GM18519 (cell line): ENCODE measurements at regions not wholly inside any gene's neighbourhood (a gene's known extent, or its start where the extent isn't known, plus 50 kb on each side); places are given as distances from the start of the nearest gene placed in this dataset.
A peak's percentile ranks its signal among the peaks of the same experiment; 100 is the strongest.

Experiments
- ATAC-seq: cut with Tn5 transposase; IDR thresholded peaks from one replicate; pipeline ENCODE4 v1.9.1; 2021; ENCODE audit warnings: mild to moderate bottlenecking, moderate library complexity; ENCODE audit not compliant: unreplicated experiment, low FRiP score

DNA sequence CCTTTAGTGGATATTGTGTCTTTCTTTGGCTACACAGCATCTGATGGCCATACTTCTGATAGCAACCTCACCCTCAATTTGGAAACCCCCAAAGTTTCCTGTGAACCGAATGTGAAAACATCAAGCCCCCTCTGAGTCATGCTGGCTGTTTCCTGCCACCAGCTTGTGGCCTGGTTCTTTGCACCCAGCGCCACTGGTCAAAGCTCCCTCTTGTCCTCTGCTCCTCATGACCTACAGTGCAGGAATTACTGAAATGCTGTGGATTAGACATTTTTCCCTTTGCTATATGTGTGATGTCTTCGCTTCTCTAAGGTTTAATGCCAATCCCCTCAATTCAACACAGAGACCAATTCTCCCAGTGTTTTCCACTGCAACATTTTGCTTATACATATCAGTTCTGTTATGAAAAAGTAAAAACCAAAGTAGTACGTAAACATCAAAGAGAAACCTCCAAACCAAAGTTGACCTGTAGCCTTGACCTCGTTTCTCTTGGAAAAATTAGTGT is 224.0 kb upstream of the TENM3 start:
- peak; percentile 90 for ATAC-seq

- no peak for ATAC-seq
Observed at GRCh38 chr4:182022909-182023308, 220.3 kb upstream of the TENM3 start.

DNA sequence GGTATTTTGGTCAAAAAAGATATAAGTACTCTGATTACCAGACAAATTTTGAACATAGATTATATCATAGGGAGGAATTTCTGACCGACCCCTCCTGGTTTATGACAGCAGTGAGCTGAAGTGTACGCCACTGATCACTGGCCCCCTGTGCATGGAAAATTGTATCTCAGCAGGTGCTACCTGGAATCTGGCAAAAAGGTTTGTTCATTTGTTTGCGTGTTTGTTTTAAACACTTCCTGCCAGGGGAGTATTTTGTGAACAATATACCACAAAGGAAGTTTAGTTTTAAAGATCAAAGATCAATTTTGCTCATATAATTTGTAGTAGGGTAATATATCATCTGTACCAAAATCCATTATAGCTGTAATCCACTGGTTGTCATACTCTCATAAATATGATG is 219.7 kb upstream of the TENM3 start:
- ATAC-seq, result no peak

DNA sequence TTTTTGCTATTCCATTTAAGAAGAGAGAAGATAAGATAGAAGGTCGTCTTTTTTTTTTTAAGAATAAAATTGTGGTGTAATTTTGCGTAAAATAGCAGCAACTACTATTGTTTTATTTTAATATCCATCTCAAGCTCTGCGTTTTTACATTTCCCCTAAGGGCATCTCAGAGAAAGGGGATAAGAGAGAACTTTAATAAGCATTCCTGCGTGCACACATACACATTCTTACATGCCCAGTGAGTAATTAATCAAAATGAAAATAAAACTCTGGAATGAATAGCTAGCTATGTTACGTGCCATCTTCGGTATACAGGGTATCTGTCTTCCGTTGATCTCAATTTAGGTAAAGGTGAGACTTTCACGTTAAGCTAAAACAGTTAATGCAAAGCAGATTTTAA is 200.3 kb upstream of the TENM3 start:
- ATAC-seq, result no peak

DNA sequence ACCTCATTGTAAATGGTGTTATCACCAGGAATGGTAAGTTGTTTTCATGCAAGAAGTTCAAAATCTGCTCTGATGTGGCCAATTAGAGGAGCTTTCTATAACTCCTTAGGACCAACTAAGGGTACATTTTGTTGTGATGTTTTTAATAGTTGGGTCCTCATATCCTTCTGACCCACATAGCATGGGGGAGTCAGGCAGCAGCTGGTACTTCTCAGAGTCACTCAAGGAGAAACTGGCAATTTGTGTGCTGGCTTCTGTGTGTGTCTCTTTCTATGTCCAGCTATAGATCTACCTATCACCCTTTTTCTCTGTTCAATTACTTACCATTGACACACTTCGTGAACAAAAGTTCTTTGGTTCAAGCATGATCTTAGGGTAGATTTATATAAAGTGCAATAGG is 194.3 kb upstream of the TENM3 start:
- ATAC-seq, result no peak

DNA sequence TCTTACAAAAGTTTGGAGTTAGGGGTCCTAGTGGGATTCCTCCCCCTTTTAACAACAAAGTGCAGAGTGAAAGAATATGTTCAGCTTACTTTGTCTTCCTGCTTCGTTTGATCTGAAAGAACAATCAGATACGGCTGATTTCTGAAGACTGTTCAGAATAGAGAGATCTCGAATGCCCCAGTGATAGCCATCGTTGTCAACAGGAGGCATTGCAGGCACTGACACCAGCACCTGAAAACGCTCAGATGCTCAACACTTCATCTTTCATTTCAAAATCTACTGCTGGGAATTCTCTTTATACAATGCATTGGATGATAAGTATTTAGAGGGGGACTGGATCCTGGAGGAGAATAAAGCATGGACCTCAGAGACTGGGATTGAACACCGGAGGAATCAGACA is 186.3 kb upstream of the TENM3 start:
- no peak for ATAC-seq

DNA sequence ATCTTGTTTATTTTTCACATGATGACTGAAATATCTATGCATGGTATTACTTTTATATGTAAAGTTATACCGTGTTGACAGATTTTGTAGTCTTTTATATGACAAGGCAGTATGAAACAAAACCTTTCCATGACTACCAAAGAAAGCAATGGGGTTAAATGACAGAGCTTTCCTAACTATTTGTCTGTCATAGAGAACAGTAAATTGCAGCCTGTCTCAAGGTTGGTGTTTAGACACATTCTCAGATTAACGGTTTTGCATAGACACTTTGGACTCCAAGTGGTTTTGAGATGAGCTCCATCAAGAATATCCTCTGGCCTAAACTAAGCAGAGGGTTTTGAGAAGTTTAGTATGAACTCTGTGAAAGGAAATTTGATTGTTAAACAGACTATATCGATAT is 180.7 kb upstream of the TENM3 start:
- no peak for ATAC-seq

GRCh38 chr4:182062936-182063335 is 180.3 kb upstream of the TENM3 start:
- no peak for ATAC-seq

GRCh38 chr4:182063651-182064050 is 179.6 kb upstream of the TENM3 start:
- ATAC-seq, result no peak

GRCh38 chr4:182065255-182065654 is 177.9 kb upstream of the TENM3 start:
- no peak for ATAC-seq

GRCh38 chr4:182066037-182066436 is 177.2 kb upstream of the TENM3 start:
- ATAC-seq, result no peak

GRCh38 chr4:182067828-182068227 is 175.4 kb upstream of the TENM3 start:
- ATAC-seq, result no peak

DNA sequence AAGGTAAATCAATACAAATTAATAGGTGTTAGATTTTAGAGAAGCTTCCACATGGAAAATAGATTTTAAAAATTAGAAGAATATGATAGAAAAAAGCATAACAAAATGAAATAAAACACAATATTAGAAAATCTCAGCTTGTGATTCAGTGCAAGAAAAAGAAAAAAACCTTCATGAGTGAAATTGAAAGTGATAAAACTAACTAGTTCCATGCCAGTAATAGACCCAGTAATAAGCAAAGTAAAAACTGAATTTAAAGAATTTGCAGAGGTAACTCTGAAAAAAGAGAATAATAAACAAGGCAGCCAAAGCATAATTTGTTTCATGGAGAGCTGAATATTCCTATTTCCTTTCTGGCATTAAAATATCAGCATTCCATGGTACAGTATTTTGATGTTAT is 174.3 kb upstream of the TENM3 start:
- ATAC-seq, result peak; percentile 69

GRCh38 chr4:182073278-182073677 is 169.9 kb upstream of the TENM3 start:
- no peak for ATAC-seq

DNA sequence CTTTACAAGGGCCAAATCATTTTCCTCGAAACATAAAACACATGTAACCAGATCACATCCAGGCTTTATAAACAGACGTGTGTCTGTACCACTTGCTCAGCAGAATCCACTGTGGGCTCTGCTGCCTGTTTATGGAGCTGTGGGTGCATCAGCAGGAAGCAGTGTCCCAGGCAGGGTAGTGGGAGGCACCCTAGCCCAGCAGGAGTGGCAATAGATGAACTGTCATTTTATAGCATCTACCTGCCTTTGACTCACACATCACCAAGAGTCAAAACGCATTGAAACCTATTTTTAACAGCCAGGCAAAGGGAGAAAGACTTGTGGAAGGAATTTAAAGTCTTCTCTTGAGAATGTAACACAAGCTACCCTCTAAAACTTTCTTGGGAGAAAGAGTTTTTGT is 169.1 kb upstream of the TENM3 start:
- ATAC-seq, result no peak

- no peak for ATAC-seq
Observed at GRCh38 chr4:182074810-182075209, 168.4 kb upstream of the TENM3 start.

GRCh38 chr4:182082910-182083309 is 160.3 kb upstream of the TENM3 start:
- no peak for ATAC-seq

DNA sequence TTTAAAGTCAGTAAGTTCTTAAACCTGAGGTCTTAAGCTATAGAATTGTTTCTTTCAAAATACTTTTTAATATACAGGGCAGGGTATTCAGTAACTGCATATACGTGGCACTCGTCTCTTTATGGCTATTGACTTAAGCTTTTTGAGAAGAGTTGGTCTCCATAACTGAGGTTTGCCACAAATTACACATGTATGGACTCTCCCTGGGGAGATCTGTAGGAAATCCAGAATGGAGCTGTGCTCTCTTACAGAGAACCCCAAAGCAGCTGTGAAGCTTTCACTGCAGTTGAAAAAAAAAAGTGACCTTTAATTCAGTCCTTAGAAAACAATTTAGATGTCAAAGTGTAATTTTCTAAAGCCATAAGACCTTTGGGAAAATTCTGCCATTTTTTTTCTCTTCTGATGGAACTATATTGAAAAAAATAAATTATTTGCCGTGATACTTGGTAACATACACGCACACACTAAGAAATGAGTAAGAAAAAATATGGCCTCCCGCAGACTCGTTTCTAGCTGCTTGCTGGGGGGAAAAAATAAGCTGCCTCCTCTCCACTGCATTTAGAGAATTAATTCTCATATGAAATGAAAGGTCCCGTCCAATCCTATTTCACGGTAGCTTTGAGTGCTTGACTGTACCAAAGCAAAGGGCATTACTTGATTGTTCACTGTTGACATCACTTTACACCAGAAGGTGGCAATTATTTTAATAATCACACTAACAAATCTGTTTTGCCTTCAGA is 159.4 kb upstream of the TENM3 start:
- no peak for ATAC-seq

DNA sequence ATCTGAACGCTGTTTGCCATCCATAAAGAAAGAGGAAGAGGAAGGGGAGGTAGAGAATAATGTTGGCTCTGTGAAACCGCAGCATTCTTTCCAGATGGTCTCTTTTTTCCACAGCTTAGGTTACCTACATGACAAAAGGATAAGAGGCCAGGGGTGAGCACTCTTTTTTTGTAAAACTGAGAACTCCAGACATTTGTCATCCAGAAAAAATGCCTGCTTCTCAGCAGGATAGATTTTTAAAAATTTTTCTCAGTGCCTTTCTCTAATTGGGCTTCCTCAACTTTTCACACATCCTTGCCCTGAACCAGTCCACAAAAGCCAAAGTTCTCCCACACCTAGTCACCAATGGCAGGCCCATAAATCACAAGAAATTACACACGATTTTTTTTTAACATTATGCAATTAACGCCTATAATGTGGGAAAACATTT is 158.1 kb upstream of the TENM3 start:
- no peak for ATAC-seq

GRCh38 chr4:182089326-182089725 is 153.9 kb upstream of the TENM3 start:
- ATAC-seq, result no peak

- ATAC-seq, result no peak
Observed at GRCh38 chr4:182090186-182090585, 153.0 kb upstream of the TENM3 start.

- no peak for ATAC-seq
Observed at GRCh38 chr4:182091128-182091527, 152.1 kb upstream of the TENM3 start.

DNA sequence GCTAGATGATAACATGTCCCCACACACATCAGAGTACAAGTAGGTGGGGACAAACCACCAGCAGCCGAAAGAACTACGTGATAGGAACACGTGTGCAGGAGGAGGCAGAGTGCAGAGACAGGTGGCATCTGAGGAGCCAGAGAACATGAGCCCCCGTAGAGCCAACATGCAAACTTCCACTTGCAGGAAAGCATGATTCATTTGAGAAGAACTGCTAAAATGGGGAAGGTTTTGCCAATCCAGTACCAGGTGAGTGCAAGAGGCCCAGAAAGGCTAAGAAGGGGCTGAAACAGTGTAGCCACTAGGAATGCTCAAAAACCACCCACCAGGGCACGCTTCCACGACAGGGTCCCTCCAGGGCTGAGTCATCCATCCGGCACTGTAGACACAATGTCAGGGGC is 149.8 kb upstream of the TENM3 start:
- ATAC-seq, result no peak
